Inflammatory macrophage (primary cell): ENCODE measurements at regions not wholly inside any gene's neighbourhood (a gene's known extent, or its start where the extent isn't known, plus 50 kb on each side); places are given as distances from the start of the nearest gene placed in this dataset.
"Not testable (repeated sequence)": the region's sequence is repeated elsewhere in the genome, so short reads cannot be mapped to it uniquely, and the experiment has no call there.

ENCODE experiments used
- DNase-seq, 2 donors: peaks; one replicate each; pipeline ENCODE4 v3.0.0-alpha.2; 2020 to 2022

DNA sequence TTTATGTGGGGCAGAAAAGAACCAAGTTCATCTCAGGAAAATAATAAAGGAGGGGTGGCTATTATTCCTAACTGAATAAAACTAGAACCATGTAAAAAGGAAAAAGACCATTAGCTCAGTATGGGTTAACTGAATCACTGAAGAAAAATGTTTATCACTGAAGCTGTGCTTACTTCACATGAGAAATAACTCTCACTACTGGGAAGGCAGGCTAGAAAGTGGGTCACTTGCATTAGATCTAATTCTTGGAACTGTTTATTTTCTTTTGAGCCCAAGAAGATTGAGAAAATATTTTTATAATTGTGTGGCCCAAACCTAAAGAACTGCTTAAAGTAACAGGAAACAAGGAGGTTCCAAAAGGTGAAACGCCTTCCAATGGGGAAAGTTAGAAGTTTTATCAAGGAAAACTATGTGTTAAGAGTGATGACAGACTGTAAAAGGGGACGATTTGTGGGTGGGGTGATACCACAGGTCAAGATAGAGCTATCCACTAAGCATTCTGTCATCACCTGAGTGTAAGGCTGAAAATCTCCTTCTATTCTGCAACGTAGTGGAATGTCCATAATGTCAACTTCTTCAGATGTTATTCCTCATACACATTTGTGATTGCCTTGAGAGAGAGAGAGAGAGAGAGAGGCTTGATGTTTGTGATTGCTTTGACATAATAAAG lies 1083.5 kb downstream of the PCDH7 start:
- no peak for DNase-seq

GRCh38 chr4:31807036-31807435 lies 1086.9 kb downstream of the PCDH7 start:
- DNase-seq, result no peak

DNA sequence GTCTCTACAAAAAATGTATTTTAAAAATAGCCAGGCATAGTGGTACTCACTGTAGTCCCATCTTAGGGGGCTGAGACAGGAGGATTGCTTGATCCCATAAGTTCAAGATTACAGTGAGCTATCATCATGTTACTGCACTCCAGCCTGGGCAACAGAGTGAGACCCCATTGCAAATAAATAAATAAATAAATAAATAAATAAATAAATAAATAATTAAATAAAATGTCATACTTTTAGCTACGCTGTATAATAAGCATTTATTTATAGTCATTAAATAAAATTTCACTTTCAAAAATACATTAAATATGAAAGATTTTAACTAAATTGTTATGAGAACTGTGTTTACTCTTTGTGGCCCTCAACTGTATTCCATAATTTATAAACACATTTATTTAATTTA lies 1124.2 kb downstream of the PCDH7 start:
- DNase-seq, result no peak

DNA sequence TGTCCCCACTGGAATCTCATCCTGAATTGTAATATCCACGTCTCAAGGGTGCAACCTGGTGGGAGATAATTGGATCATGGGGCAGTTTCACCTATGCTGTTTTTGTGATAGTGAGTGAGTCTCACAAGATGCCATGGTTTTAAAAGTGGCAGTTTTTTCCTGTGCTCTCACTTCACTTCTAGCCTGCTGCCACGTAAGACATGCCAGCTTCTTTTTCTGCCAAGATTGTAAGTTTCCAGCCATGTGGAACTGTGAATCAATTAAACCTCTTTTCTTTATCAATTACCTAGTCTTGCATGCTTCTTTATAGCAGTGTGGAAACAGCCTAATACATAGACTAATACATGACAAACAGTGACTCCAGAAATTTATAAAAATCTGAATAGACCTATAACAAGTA lies 1131.8 kb downstream of the PCDH7 start:
- DNase-seq, result no peak

GRCh38 chr4:31877429-31877828 lies 1157.3 kb downstream of the PCDH7 start:
- DNase-seq, result no peak

- DNase-seq, result not testable (repeated sequence)
Measured at GRCh38 chr4:31880837-31881236, 1160.7 kb downstream of the PCDH7 start.

DNA sequence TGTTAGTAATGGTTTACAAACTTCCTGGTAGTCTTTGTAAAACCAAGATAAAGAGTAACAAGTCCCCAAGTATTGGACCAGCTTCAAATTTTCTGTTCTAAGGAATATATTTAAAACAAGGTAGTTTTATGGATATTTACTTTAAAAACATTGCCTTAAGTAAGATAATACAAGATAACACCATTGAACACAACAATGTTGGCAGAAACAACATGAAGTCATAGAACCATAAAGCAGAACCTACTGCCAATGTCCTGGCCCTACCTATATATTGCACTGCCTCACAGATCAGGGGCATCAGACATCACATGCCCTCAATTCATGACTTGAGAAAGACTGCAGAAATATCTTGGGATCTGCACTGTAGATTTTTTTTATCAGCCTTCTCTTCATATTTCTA lies 1176.2 kb downstream of the PCDH7 start:
- no peak for DNase-seq

GRCh38 chr4:31905363-31905762 lies 1185.2 kb downstream of the PCDH7 start:
- DNase-seq, result no peak

GRCh38 chr4:31908261-31908660 lies 1188.1 kb downstream of the PCDH7 start:
- no peak for DNase-seq

DNA sequence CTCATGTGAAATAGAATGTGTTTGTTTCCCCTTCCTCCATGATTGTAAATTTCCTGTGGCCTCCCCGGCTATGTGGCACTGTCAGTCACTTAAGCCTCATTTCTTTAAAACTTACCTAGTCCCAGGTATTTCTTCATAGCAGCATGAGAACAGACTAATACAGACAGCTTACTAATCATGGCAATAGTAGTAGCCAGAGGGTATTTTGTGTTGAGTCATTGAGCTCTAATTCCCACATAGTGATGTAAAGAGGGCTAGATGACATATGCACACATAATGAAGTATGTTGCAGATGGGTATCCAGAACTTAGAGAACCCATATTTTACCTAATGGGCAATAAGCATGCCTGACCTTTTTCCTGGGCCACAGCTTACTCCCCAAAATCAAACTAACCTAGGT lies 1197.2 kb downstream of the PCDH7 start:
- no peak for DNase-seq

GRCh38 chr4:31918891-31919290 lies 1198.7 kb downstream of the PCDH7 start:
- DNase-seq, result no peak

DNA sequence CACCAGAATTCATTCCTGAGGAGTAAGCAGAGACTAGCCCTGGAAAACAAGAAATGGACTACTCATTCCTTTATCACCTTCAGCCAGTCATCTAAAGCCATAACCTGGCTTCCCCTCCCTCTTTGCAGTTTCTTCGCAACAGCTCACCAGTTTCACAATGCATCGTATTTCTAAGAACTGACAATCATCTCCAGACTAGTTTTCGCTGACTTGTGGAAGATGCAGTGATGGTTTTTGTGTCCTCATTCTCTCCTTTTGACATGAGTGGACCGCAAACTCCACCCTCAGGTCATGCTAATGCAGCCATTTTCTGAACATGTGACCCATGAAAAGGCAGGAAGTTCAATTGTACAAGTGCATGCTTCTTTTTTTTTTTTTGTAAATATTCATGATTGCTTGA lies 1203.5 kb downstream of the PCDH7 start:
- no peak for DNase-seq

- no peak for DNase-seq
Measured at GRCh38 chr4:31929676-31930345, 1209.6 kb downstream of the PCDH7 start.

GRCh38 chr4:31946456-31946855 lies 1226.3 kb downstream of the PCDH7 start:
- no peak for DNase-seq

GRCh38 chr4:31947101-31947500 lies 1226.9 kb downstream of the PCDH7 start:
- no peak for DNase-seq

DNA sequence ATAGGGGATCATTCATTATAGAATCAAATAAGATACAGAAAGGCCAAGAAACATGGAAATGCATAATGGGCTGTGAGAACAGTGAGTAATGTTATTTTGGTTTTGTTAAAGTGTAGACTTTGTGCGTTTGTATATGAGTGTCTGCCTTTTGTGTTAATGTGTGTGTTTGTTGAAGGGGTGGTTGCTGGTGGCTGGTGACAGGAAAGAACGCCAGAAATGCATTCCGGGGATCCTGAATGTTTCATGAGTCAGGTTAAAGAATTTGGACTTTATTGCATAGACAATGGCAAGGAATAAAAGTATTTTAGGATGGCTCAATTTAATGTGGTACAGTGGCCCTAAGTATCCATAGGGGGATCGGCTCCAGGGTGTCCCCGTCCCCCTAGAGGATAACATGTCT lies 1228.9 kb downstream of the PCDH7 start:
- DNase-seq, result no peak

- no peak for DNase-seq
Measured at GRCh38 chr4:31955346-31955745, 1235.2 kb downstream of the PCDH7 start.

GRCh38 chr4:31959972-31960371 lies 1239.8 kb downstream of the PCDH7 start:
- DNase-seq, result no peak

GRCh38 chr4:31964685-31965084 lies 1244.5 kb downstream of the PCDH7 start:
- DNase-seq, result no peak

GRCh38 chr4:31968842-31969241 lies 1248.7 kb downstream of the PCDH7 start:
- no peak for DNase-seq

GRCh38 chr4:31974490-31975002 lies 1254.4 kb downstream of the PCDH7 start:
- no peak for DNase-seq

DNA sequence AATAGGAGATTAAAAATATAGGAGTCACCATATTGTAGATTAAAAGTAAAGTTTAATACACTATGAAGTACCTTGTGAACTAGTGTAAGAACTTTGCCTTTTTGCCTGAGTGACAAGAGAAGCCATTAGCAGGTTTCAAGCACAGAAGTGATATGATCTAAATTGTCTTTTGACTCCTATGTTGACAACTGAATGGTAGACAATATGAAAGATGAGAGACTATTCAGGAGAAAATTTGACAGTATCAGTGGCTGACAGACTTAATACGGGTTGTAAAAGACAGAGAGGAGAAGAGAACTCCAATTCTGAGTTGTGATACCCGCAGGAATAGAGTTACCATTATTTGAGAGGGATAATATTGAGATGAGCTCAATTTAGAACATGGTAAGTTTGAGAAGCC lies 1259.8 kb downstream of the PCDH7 start:
- no peak for DNase-seq

GRCh38 chr4:31983246-31983645 lies 1263.1 kb downstream of the PCDH7 start:
- no peak for DNase-seq

GRCh38 chr4:31983677-31984076 lies 1263.5 kb downstream of the PCDH7 start:
- DNase-seq, result no peak
